Fibroblast of skin of right quadriceps (primary cell): ENCODE measurements at regions not wholly inside any gene's neighbourhood (a gene's known extent, or its start where the extent isn't known, plus 50 kb on each side); places are given as distances from the start of the nearest gene placed in this dataset.
A peak's percentile ranks its signal among the peaks of the same experiment; 100 is the strongest.
"Not testable (repeated sequence)": the region's sequence is repeated elsewhere in the genome, so short reads cannot be mapped to it uniquely, and the experiment has no call there.

Experiments used
- DNase-seq: peaks from one replicate; pipeline ENCODE4 v3.0.0-alpha.2; 2013

GRCh38 chrX:5695971-5696370 lies 532.7 kb downstream of the NLGN4X start:
- no peak for DNase-seq

GRCh38 chrX:5683996-5684395 lies 544.7 kb downstream of the NLGN4X start:
- no peak for DNase-seq

DNA sequence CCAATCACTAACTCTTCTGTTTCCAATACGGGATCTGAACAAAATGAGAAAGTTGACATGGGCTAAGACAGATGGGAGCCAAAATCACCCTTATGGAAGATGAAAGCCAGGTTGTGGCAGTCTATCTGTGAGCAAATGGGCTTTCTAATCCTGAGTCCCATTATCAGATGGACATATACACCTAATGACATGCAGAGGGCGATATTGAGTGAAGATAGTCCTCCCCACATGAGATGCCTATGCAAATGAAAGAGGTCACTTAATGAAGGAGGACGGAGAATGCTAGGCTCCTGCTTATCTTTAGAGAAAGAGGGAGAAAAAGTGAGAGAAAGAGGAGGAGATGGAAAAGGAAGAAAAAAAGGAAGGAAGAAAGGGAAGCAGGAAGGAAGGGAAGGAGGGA lies 547.5 kb downstream of the NLGN4X start:
- DNase-seq = peak; percentile 43

- no peak for DNase-seq
These were observed 554.6 kb downstream of the NLGN4X start for GRCh38 chrX:5674036-5674435.

GRCh38 chrX:5672099-5672498 lies 556.6 kb downstream of the NLGN4X start:
- DNase-seq = no peak

- not testable (repeated sequence) for DNase-seq
These were observed 562.0 kb downstream of the NLGN4X start for GRCh38 chrX:5666689-5667088.

DNA sequence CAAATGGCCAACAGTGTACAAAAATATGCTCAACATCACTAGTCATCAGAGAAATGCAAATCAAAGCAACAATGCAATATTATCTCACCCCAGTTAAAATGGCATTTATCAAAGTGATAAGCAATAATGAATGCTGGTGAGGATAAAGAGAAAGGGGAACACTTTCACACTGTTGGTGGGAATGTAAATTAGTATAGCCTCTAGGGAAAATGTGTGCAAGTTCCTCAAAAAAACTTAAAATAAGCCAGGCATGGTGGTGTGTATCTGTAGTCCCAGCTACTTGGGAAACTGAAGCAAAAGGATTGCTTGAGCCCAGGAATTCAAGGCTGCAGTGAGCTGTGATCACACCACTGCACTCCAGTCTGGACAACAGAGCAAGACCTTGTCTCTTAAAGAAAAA lies 572.1 kb downstream of the NLGN4X start:
- DNase-seq = no peak

DNA sequence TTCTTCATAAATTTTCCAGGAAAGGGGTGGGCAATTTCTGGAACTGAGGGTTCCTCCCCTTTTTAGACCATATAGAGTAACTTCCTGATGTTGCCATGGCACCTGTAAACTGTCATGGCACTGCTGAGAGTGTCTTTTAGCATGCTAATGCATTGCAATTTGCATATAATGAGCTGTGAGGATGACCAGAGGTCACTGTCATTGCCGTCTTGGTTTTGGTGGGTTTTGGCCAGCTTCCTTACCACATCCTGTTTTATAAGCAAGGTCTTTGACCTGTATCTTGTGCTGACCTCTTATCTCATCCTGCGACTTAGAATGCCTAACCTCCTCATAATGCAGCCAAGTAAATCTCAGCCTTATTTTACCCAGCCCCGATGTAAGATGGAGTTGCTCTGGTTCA lies 577.8 kb downstream of the NLGN4X start:
- no peak for DNase-seq

DNA sequence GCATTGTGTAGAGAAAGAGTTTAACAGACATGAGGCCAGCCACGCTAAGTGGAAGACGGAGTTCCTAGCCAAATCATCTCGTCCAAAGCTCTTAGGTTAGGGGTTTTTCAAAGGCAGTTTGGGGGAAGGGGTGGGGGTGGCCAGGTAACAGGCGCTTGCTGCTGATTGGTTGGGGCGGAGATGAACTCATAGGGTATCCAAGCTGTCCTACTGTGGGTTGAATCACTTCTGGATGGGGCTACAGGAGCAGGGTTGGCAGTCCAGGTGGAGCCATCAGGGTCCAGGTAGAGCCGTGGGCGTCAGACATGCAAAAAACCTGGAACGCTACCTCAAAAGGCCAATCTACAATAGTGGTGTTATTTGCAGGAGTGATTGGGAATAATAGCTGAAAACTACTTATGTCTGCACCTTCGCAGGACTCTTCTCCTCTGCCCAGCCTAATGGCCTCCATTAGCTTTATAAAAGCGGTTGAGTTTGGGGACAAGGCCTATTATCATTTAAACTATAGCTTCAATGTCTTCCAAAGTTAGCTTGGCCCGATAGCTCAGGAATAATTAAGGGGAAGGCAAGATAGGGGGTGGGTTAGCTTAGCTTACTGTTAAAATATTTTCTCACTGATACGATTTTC lies 579.6 kb downstream of the NLGN4X start:
- no peak for DNase-seq

- DNase-seq = no peak
These were observed 581.8 kb downstream of the NLGN4X start for GRCh38 chrX:5646818-5647217.

DNA sequence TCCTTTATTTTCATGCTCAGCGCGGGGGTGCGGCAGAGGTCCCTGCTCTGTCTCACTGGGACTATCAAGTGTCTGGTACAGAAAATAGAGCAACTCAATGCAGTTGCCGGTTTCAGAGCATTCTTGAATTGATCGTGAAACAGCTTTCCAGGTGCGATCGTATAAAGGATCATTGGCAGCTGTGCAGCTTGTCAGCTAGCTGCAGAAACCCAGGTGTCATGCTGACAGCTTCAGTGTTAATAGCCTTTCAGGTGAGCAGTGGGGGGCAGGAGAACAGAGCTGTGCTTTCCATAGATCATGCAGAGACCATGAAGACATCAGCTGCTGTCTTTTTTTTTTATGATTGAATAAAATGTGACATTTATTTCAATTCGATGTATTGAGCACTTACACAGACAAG lies 583.9 kb downstream of the NLGN4X start:
- DNase-seq = no peak

DNA sequence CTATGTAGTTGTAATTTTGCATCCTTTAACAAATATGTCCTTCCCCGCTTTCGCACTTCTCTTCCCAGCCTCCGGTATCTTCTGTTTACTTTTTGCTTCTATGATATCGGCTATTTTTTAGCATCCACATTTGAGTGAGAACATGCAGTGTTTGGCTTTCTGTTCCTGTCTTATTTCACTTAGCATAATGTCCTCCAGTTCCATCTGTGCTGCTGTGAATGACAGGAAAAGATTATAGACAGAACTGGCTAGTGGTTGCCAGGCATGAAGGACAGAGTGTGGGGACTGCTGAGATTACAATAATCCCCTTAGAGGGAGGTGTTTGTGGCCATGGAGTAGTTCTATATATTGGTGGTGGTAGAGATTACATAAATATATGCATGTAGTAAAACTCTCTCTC lies 588.6 kb downstream of the NLGN4X start:
- DNase-seq = no peak

GRCh38 chrX:5638572-5638971 lies 590.1 kb downstream of the NLGN4X start:
- DNase-seq = no peak

GRCh38 chrX:5632887-5633286 lies 595.8 kb downstream of the NLGN4X start:
- no peak for DNase-seq

GRCh38 chrX:5632061-5632614 lies 596.5 kb downstream of the NLGN4X start:
- no peak for DNase-seq

DNA sequence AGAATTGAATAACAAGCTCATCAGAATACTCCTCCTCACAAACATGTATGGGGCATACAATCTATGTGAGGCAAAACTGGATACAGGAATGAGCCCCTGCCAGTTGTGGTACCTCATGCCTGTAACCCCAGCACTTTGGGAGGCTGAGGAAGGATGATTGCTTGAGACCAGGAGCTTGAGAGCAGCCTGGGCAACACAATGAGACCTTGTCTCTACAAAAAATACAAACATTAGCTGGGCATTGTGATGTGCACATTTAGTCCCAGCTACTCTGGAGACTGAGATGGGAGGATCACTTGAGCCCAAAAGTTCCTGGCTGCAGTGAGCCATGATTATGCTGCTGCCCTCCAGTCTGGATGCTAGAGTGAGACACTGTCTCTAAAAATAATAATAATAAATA lies 611.0 kb downstream of the NLGN4X start:
- DNase-seq = no peak

GRCh38 chrX:5595570-5595969 lies 633.1 kb downstream of the NLGN4X start:
- DNase-seq = no peak

DNA sequence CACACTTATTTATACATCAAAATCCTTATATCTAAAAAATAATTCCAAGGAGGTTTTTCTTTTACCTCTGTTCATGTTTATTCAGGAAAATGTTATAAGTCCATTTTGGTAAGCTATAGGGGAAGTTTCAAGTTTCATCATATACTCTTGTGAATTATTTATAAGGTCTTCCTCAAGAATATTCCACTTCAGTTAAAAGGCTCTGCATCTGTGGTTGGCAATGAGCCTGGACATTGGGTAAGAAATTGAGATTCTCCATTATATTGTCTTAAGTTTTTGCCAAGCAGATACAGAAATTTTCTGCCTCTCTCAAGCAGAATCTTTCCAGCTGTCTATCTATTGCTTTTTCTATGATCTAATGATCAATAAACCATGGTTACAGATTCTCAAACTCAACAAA lies 641.9 kb downstream of the NLGN4X start:
- no peak for DNase-seq

- no peak for DNase-seq
These were observed 653.3 kb downstream of the NLGN4X start for GRCh38 chrX:5575407-5575806.

DNA sequence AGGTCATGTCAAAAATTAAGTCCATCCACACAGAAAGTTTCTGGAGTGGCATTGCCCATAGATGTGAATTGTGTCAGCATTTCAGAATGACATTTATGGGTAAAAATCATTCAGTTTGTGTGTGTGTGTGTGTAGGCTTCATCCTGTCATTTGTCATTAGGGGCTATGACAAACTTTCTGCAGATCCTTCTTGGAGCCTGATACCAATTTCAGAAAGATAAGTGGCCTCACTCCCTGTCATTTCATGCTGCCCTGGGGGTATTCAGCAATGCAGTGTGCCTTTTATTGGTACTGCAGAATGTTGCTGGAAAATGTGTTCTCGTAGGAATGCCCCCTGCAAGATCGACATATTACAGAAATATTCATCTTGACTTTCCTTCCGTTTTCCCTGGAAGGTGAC lies 659.7 kb downstream of the NLGN4X start:
- no peak for DNase-seq

- DNase-seq = no peak
These were observed 669.3 kb downstream of the NLGN4X start for GRCh38 chrX:5559386-5559785.

DNA sequence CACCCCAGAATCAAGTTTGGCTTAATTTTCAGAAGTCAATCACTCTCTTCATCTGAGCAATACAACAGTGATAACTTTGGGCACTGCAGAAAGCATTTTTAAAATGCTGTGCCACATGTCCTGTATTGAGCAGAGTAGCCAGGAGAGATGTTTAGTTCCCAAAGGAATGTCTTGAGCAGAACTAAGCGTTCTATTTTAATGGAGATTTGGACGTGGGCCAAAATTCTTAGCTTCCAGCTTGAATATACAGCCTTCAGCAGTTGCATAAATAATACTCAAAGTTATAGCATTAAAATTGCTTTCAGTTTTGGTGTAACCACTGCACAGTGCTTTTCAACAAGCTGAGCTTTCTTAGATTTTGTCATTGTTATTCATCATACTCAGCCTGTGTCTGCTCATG lies 679.2 kb downstream of the NLGN4X start:
- DNase-seq = no peak

DNA sequence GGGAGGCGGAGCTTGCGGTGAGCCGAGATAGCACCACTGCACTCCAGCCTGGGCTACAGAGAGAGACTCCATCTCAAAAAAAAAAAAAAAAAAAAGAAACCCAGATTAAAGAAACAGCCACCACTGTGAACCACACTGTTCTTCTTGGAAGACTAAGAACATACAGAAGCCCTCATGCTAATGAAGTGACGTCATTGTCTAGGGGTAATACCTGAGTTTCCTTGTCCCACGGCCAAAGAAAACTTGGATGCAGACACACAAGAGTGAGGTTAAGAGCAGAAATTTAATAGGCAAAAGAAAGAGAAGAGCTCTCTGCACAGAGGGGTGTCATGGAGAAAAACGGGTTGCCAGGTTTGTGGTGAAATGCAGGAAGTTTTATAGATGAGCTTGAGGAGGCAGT lies 691.6 kb downstream of the NLGN4X start:
- DNase-seq = no peak

DNA sequence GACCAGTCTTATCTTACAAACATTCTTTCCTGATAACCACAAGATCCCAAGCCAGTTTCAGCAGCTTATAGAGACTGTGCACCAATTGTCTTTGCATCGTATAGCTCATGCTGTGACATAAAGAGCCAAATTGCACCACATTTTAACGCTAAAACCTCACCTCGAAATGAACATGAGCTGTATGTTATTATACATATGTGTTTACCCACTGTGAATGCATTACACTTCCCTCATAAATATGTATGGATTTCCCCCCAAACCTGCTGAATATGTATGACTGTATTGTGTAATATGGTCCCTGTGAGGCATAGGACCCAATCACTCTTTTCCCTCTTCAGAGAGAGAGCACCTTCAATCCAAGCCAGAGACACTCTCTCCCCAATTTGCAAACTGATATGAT lies 692.4 kb downstream of the NLGN4X start:
- no peak for DNase-seq

- no peak for DNase-seq
These were observed 700.6 kb downstream of the NLGN4X start for GRCh38 chrX:5528057-5528456.
